B cell (primary cell): ENCODE measurements at regions not wholly inside any gene's neighbourhood (a gene's known extent, or its start where the extent isn't known, plus 50 kb on each side); places are given as distances from the start of the nearest gene placed in this dataset.

Source experiments
- ATAC-seq: fragments of 200-7000 bp; cut with Tn5 transposase; one replicate; pipeline ENCODE4 v1.10.0; 2021; ENCODE audit warnings: low read depth, mild to moderate bottlenecking, moderate number of reproducible peaks, moderate library complexity
- CTCF ChIA-PET: fragments of 350-600 bp; sonication (Branson Sonifier 250); formaldehyde crosslinking; loops from one replicate; lab custom pipeline; 2021; ENCODE audit warnings: antibody characterized with exemption, inconsistent platforms; lab: Charles Lee
- POLR2A ChIA-PET: fragments of 350-600 bp; sonication (Branson Sonifier 250); formaldehyde crosslinking; loops from one replicate; lab custom pipeline; 2021; ENCODE audit warnings: antibody characterized with exemption; lab: Charles Lee
- DNase-seq: peaks from one replicate; pipeline ENCODE4 v3.0.0; 2013
- H2AFZ ChIP-seq: 2 replicates; pipeline ENCODE4 v1.6.1; 2012; ENCODE audit warnings: mild to moderate bottlenecking, low read depth, low read length; ENCODE audit not compliant: insufficient read depth, poor library complexity, severe bottlenecking
- H3K27ac ChIP-seq, 2 donors: 1 replicate in 1 of 2; 2 replicates in 1 of 2; pipeline ENCODE4 v1.5.1; 2012 to 2013; ENCODE audit warnings: low read length in 2 of 2, mild to moderate bottlenecking in 2 of 2, moderate library complexity in 1 of 2
- H3K27me3 ChIP-seq, 4 experiments: fragments of 200-600 bp in 1 of 4; sonication (generic) in 1 of 4; replicated peaks in 1 of 4; 1 replicate in 2 of 4; 2 replicates in 2 of 4; pipeline versions ENCODE4 v1.6.1 to v1.7.0; 2013 to 2016; ENCODE audit warnings: low read length in 3 of 4, mild to moderate bottlenecking in 2 of 4, mixed read lengths in 1 of 4, moderate library complexity in 1 of 4; ENCODE audit not compliant: insufficient read depth in 4 of 4, control insufficient read depth in 3 of 4; ENCODE audit errors: control extremely low read depth in 1 of 4
- H3K36me3 ChIP-seq, 2 experiments: replicated peaks in 1 of 2; 1 replicate in 1 of 2; 2 replicates in 1 of 2; pipeline versions ENCODE4 v1.6.1 to v1.7.1; 2013; ENCODE audit warnings: low read length in 1 of 2; ENCODE audit not compliant: insufficient read depth in 2 of 2, control insufficient read depth in 1 of 2; ENCODE audit errors: control extremely low read depth in 1 of 2, extremely low read depth in 1 of 2
- H3K4me1 ChIP-seq, 2 donors: fragments of 200-600 bp in 1 of 2; sonication (generic) in 1 of 2; 1 replicate in 1 of 2; 2 replicates in 1 of 2; pipeline versions ENCODE4 v1.5.1 to v1.6.1; 2013 to 2017; ENCODE audit warnings: low read length in 2 of 2; ENCODE audit not compliant: control insufficient read depth in 2 of 2, insufficient read depth in 2 of 2
- H3K4me2 ChIP-seq: replicated peaks from 2 replicates; pipeline ENCODE3; 2012; ENCODE audit warnings: mild to moderate bottlenecking, low read depth, low read length; ENCODE audit not compliant: poor library complexity, severe bottlenecking
- H3K4me3 ChIP-seq, 5 experiments: fragments of 200-600 bp in 1 of 5; sonication (generic) in 1 of 5; 1 replicate in 3 of 5; 2 replicates in 2 of 5; pipeline versions ENCODE4 v1.5.1 to v1.7.0; 2011 to 2016; ENCODE audit warnings: low read length in 4 of 5, mild to moderate bottlenecking in 4 of 5, low read depth in 2 of 5, control low read depth in 1 of 5, moderate library complexity in 1 of 5; ENCODE audit not compliant: insufficient read depth in 1 of 5; ENCODE audit errors: control extremely low read depth in 1 of 5, extremely low read depth in 1 of 5
- H3K79me2 ChIP-seq: fragments of 200-600 bp; sonication (generic); one replicate; pipeline ENCODE4 v1.6.0; 2016; ENCODE audit warnings: low read length; ENCODE audit not compliant: control insufficient read depth, insufficient read depth
- H3K9ac ChIP-seq: fragments of 200-600 bp; sonication (generic); 2 replicates; pipeline ENCODE4 v1.6.1; 2017; ENCODE audit warnings: mild to moderate bottlenecking, low read length, moderate library complexity
- H3K9me3 ChIP-seq, 3 donors: one replicate each; pipeline versions ENCODE4 v1.6.1 to v1.7.1; 2013; ENCODE audit warnings: low read length in 2 of 3; ENCODE audit not compliant: control insufficient read depth in 2 of 3, insufficient read depth in 1 of 3; ENCODE audit errors: control extremely low read depth in 1 of 3
- H4K20me1 ChIP-seq: 2 replicates; pipeline ENCODE4 v1.6.0; 2012; ENCODE audit warnings: mild to moderate bottlenecking, low read length; ENCODE audit not compliant: insufficient read depth, control insufficient read depth, poor library complexity, severe bottlenecking
- H3K27ac Mint-ChIP-seq: one replicate; pipeline ENCODE4 v1.8.0; 2021; ENCODE audit warnings: mixed read lengths
- H3K27me3 Mint-ChIP-seq: one replicate; pipeline ENCODE4 v1.8.0; 2021; ENCODE audit warnings: mixed read lengths
- H3K4me1 Mint-ChIP-seq: one replicate; pipeline ENCODE4 v1.8.0; 2021; ENCODE audit warnings: mixed read lengths
- H3K4me3 Mint-ChIP-seq: one replicate; pipeline ENCODE4 v1.8.0; 2021; ENCODE audit warnings: mixed read lengths
- H3K9me3 Mint-ChIP-seq: one replicate; pipeline ENCODE4 v1.8.0; 2022; ENCODE audit warnings: mixed read lengths; ENCODE audit not compliant: insufficient read depth
- EZH2 ChIP-seq: IDR thresholded peaks from 2 replicates; pipeline ENCODE4 v1.6.1; 2012; ENCODE audit warnings: borderline replicate concordance, low read depth, mild to moderate bottlenecking, moderate library complexity, low read length; ENCODE audit not compliant: insufficient read depth, poor library complexity, severe bottlenecking
- WGBS: methylation state at CpG from one replicate; pipeline ENCODE4 v1.1.5; 2013; ENCODE audit warnings: missing lambda C conversion rate; ENCODE audit not compliant: insufficient coverage; 5-methylcytosine and 5-hydroxymethylcytosine counted together
- intact Hi-C: fragments of 100-400 bp; cut with micrococcal nuclease; formaldehyde crosslinking; loops from one replicate; pipeline ENCODE4 v1.10.0; 2022
- TF ChIP-seq, protein P1 (sequence below): fragments of 200-600 bp; IDR thresholded peaks from one replicate; pipeline ENCODE4 v1.8.0; 2022; ENCODE audit warnings: antibody characterized with exemption, mild to moderate bottlenecking

DNA sequence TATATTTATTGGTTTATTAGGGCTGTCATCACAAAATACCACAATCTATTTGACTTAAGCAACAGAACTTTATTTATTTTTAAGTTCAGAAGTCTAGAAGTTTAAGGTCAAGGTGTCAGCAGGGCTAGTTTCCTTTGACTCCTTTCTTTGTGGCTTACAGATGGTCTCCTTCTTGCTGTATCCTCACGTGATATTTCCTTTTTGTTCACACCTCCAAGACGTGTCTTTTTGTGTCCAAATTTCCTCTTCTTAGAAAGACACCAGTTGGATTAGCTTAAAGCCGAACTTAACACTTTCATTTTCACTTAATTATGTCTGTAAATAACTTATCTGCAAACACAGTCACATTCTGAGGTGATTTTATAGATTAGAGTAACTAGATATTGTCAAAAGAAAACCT is 631.4 kb upstream of the POT1 start:
- TF ChIP-seq EZH2, result no peak
- TF ChIP-seq, protein P1, sequence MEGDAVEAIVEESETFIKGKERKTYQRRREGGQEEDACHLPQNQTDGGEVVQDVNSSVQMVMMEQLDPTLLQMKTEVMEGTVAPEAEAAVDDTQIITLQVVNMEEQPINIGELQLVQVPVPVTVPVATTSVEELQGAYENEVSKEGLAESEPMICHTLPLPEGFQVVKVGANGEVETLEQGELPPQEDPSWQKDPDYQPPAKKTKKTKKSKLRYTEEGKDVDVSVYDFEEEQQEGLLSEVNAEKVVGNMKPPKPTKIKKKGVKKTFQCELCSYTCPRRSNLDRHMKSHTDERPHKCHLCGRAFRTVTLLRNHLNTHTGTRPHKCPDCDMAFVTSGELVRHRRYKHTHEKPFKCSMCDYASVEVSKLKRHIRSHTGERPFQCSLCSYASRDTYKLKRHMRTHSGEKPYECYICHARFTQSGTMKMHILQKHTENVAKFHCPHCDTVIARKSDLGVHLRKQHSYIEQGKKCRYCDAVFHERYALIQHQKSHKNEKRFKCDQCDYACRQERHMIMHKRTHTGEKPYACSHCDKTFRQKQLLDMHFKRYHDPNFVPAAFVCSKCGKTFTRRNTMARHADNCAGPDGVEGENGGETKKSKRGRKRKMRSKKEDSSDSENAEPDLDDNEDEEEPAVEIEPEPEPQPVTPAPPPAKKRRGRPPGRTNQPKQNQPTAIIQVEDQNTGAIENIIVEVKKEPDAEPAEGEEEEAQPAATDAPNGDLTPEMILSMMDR, result no peak
- no peak for ATAC-seq
- no peak overlapping the region for H2AFZ ChIP-seq
- no peaks in the 10 kb centered on the region for H3K79me2 ChIP-seq
- Mint-ChIP-seq H3K4me3 (no peak overlapping the region), H3K9me3 (no peaks in the 10 kb centered on the region), H3K27ac (no peak overlapping the region), H3K27me3 (no peaks in the 10 kb centered on the region), H3K4me1 (no peaks in the 10 kb centered on the region)
- H3K9me3 ChIP-seq, result peaks cover 0 to 13% (median 0%) of the 10 kb centered on the region in 3 donors
- no peaks in the 10 kb centered on the region for H3K36me3 ChIP-seq
- H3K27ac ChIP-seq, result no peak overlapping the region
- WGBS, result 0% methylated on average over 1 of the region's 3 CpGs
- DNase-seq, result no peak
- H3K4me3 ChIP-seq, result no peak overlapping the region
- intact Hi-C loops, result no loop called here
- POLR2A ChIA-PET, result no interaction called here
- CTCF ChIA-PET, result no interaction called here
- no peaks in the 10 kb centered on the region for H4K20me1 ChIP-seq
- no peaks in the 10 kb centered on the region for H3K4me1 ChIP-seq
- H3K4me2 ChIP-seq, result no peak overlapping the region
- no peak overlapping the region for H3K9ac ChIP-seq
- no peaks in the 10 kb centered on the region for H3K27me3 ChIP-seq

DNA sequence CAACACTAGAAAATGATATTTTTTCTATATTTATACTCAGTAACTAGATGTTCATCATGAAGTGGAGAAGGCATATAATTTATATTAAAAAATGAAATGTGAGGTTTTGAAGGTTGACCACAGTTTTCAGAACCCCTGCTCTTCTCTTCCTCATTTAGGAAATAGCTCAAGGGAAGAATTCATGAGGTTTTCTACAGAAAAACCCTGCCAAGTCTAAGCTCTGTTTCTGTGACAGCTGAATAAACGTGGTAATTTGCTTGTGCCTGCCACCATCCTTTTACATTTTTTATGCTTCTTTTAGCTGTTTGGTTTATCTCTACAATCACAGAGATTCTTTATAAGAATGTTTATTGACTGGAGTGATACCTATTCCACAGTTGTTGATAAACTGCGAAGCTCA is 630.3 kb upstream of the POT1 start:
- Histone ChIP-seq H3K27me3 (no peaks in the 10 kb centered on the region), H3K27ac (no peak overlapping the region), H3K4me2 (no peak overlapping the region), H3K9me3 (peaks cover 0 to 14% (median 0%) of the 10 kb centered on the region in 3 donors), H4K20me1 (no peaks in the 10 kb centered on the region), H3K9ac (no peak overlapping the region), H2AFZ (no peak overlapping the region), H3K4me1 (no peaks in the 10 kb centered on the region), H3K4me3 (no peak overlapping the region), H3K79me2 (no peaks in the 10 kb centered on the region), H3K36me3 (no peaks in the 10 kb centered on the region)
- no peak overlapping the region for H3K4me3 Mint-ChIP-seq
- intact Hi-C loops, result no loop called here
- H3K27ac Mint-ChIP-seq, result no peak overlapping the region
- no peak for TF ChIP-seq EZH2
- TF ChIP-seq, protein P1, result no peak
- no peaks in the 10 kb centered on the region for H3K27me3 Mint-ChIP-seq
- no peaks in the 10 kb centered on the region for H3K4me1 Mint-ChIP-seq
- ChIA-PET POLR2A (no interaction called here), CTCF (no interaction called here)
- WGBS, result 100% methylated on average over 1 of the region's 2 CpGs
- ATAC-seq (no peak), DNase-seq (no peak)
- H3K9me3 Mint-ChIP-seq, result no peaks in the 10 kb centered on the region
